K562 (cell line): ENCODE measurements at regions not wholly inside any gene's neighbourhood (a gene's known extent, or its start where the extent isn't known, plus 50 kb on each side); places are given as distances from the start of the nearest gene placed in this dataset.

Source experiments
- ATAC-seq: fragments of 200-7000 bp; cut with Tn5 transposase; 3 replicates; pipeline ENCODE4 v1.9.1; 2020; ENCODE audit warnings: moderate library complexity
- BruUV-seq: library from RNA; stranded (reverse); fragments of 400-500 nt; replicated peaks from 2 replicates; lab custom pipeline; 2021; lab: Mats Ljungman, UMichigan
- CTCF ChIA-PET: fragments of 300-600 bp; formaldehyde crosslinking; extraction: SDS; loops from one replicate; lab custom pipeline; 2021; ENCODE audit warnings: low intra/inter-chr PET ratio; lab: Yijun Ruan, JAX
- POLR2A ChIA-PET: fragments of 300-600, 350-650 bp; sonication (Branson Sonifier 250); formaldehyde crosslinking; extraction: SDS; loops from one replicate; lab custom pipeline; 2021; ENCODE audit warnings: antibody characterized with exemption, inconsistent platforms; lab: Yijun Ruan, JAX
- DNase-seq, 4 experiments: peaks; one replicate each; pipeline versions ENCODE4 v3.0.0 to v3.0.0-alpha.2; 2011 to 2018; ENCODE audit warnings: low spot score in 3 of 4, mixed read lengths in 3 of 4; ENCODE audit errors: extremely low read depth in 1 of 4
- FAIRE-seq: peaks from 2 replicates; lab custom pipeline; 2011; peaks lifted over from hg19 to GRCh38; lab: Jason Lieb, UNC
- H2AFZ ChIP-seq: 2 replicates; pipeline ENCODE4 v1.6.0; 2011; ENCODE audit warnings: low read depth, low read length, control low read depth, inconsistent platforms
- H3K27ac ChIP-seq: fragments of 200-600 bp; 3 replicates; pipeline ENCODE4 v1.8.0; 2011; ENCODE audit warnings: low read depth, mild to moderate bottlenecking, control low read depth, inconsistent platforms, low read length, moderate library complexity, mixed read lengths; ENCODE audit errors: extremely low read depth
- H3K27me3 ChIP-seq, 2 experiments: fragments of 300-600 bp in 1 of 2; 2 replicates in 1 of 2; 3 replicates in 1 of 2; pipeline versions ENCODE4 v1.6.0 to v1.8.0; 2011; ENCODE audit warnings: inconsistent platforms in 2 of 2, low read length in 2 of 2, mild to moderate bottlenecking in 1 of 2, mixed read lengths in 1 of 2, moderate library complexity in 1 of 2; ENCODE audit not compliant: control insufficient read depth in 2 of 2, insufficient read depth in 2 of 2
- H3K36me3 ChIP-seq: fragments of 300-600 bp; 3 replicates; pipeline ENCODE4 v1.8.0; 2011; ENCODE audit warnings: mild to moderate bottlenecking, low read length, inconsistent platforms; ENCODE audit not compliant: control insufficient read depth, insufficient read depth
- H3K4me1 ChIP-seq, 2 experiments: fragments of 200-600 bp in 1 of 2; replicated peaks in 1 of 2; 2 replicates in 1 of 2; 3 replicates in 1 of 2; pipeline versions ENCODE4 v1.5.1 to v1.8.0; 2011; ENCODE audit warnings: inconsistent platforms in 2 of 2, low read length in 2 of 2, mild to moderate bottlenecking in 1 of 2, mixed read lengths in 1 of 2, moderate library complexity in 1 of 2; ENCODE audit not compliant: control insufficient read depth in 2 of 2, insufficient read depth in 2 of 2
- H3K4me2 ChIP-seq: 2 replicates; pipeline ENCODE4 v1.6.1; 2011; ENCODE audit warnings: low read length, control low read depth, inconsistent platforms, mixed read lengths; ENCODE audit not compliant: insufficient read depth
- H3K4me3 ChIP-seq: fragments of 200-600 bp; sonication (generic), shearing (Covaris generic); 2 replicates; pipeline ENCODE4 v1.5.1; 2016; ENCODE audit warnings: control low read depth, inconsistent platforms
- H3K79me2 ChIP-seq: fragments of 200-600 bp; 3 replicates; pipeline ENCODE4 v1.8.0; 2011; ENCODE audit warnings: low read length, inconsistent platforms; ENCODE audit not compliant: control insufficient read depth, insufficient read depth
- H3K9ac ChIP-seq, 2 experiments: 2 replicates each; pipeline versions ENCODE4 v1.6.0 to v1.6.1; 2011; ENCODE audit warnings: low read depth in 2 of 2, low read length in 2 of 2, control low read depth in 1 of 2, inconsistent platforms in 1 of 2, mild to moderate bottlenecking in 1 of 2, mixed read lengths in 1 of 2; ENCODE audit not compliant: insufficient read depth in 1 of 2
- H3K9me1 ChIP-seq: one replicate; pipeline ENCODE4 v1.6.0; 2011; ENCODE audit warnings: inconsistent platforms, mild to moderate bottlenecking, low read length, moderate library complexity; ENCODE audit not compliant: control insufficient read depth, insufficient read depth
- H3K9me3 ChIP-seq: replicated peaks from 2 replicates; pipeline ENCODE4 v1.5.1; 2011; ENCODE audit warnings: low read depth, low read length, inconsistent platforms; ENCODE audit not compliant: control insufficient read depth, insufficient read depth
- H4K20me1 ChIP-seq: replicated peaks from 2 replicates; pipeline ENCODE4 v1.6.1; 2011; ENCODE audit warnings: low read length, inconsistent platforms, mixed read lengths; ENCODE audit not compliant: control insufficient read depth, insufficient read depth
- CHAMP1 ChIP-seq: fragments of 450-650 bp; IDR thresholded peaks from 2 replicates; pipeline ENCODE4 v1.6.1; 2016; ENCODE audit warnings: mild to moderate bottlenecking
- HMGN3 ChIP-seq: IDR thresholded peaks from 2 replicates; pipeline ENCODE4 v1.6.1; 2011; ENCODE audit warnings: borderline replicate concordance, low read depth, mild to moderate bottlenecking, mixed read lengths, low read length; ENCODE audit not compliant: insufficient read length; ENCODE audit errors: extremely low read depth
- RBM14 ChIP-seq: fragments of 200-400 bp; formaldehyde crosslinking; IDR thresholded peaks from 2 replicates; pipeline ENCODE4 v1.6.1; 2018; ENCODE audit warnings: low read depth, mild to moderate bottlenecking, low read length, moderate library complexity, borderline replicate concordance; ENCODE audit not compliant: insufficient read depth
- SMARCE1 ChIP-seq: fragments of 450-650 bp; IDR thresholded peaks from 2 replicates; pipeline ENCODE4 v1.7.1; 2016; ENCODE audit warnings: mild to moderate bottlenecking
- WGBS: fragments of 100-300 bp; shearing (Covaris generic); methylation state at CpG from one replicate; pipeline ENCODE4 v1.1.6; 2016; ENCODE audit warnings: low coverage, mixed read lengths; ENCODE audit not compliant: insufficient coverage; ENCODE audit errors: missing lambda C conversion rate; 5-methylcytosine and 5-hydroxymethylcytosine counted together
- in situ Hi-C: fragments of 300-500 bp; cut with MboI; formaldehyde crosslinking; loops from 4 replicates; pipeline ENCODE4 v1.15.0; 2018; ENCODE audit warnings: inconsistent platforms, mixed read lengths
- intact Hi-C: fragments of 100-400 bp; cut with micrococcal nuclease; formaldehyde crosslinking; loops from 2 replicates; pipeline ENCODE4 v1.14.2; 2022
- TF ChIP-seq, protein P1 (sequence below), 3 experiments: fragments of 200-800 bp in 1 of 3; fragments of 250-450 bp in 1 of 3; fragments of 450-650 bp in 1 of 3; sonication (Bioruptor Pico) in 1 of 3; sonication (Bioruptor generic) in 1 of 3; formaldehyde crosslinking in 1 of 3; IDR thresholded peaks; 2 replicates each; pipeline versions ENCODE4 v1.6.1 to v1.8.0; 2016 to 2022; ENCODE audit warnings: mild to moderate bottlenecking in 2 of 3, missing genetic modification characterization in 2 of 3, missing compliant biosample characterization in 1 of 3, moderate library complexity in 1 of 3

- no peak overlapping the region for H2AFZ ChIP-seq
- no peaks in the 10 kb centered on the region for H3K4me1 ChIP-seq
- H3K27me3 ChIP-seq, result peaks cover 11 to 24% of the 10 kb centered on the region in 2 experiments; a peak in 4 of 5 replicates
- ATAC-seq, result no peak
- ChIA-PET POLR2A (no interaction called here), CTCF (no interaction called here)
- H3K27ac ChIP-seq, result no peak overlapping the region
- H3K36me3 ChIP-seq, result no peaks in the 10 kb centered on the region
- H3K9me3 ChIP-seq, result no peaks in the 10 kb centered on the region
- no peak overlapping the region for H3K4me3 ChIP-seq
- no peaks in the 10 kb centered on the region for H4K20me1 ChIP-seq
- BruUV-seq, result no TSS peak
- no peak for FAIRE-seq
- TF ChIP-seq CHAMP1, result no peak
- TF ChIP-seq, protein P1, sequence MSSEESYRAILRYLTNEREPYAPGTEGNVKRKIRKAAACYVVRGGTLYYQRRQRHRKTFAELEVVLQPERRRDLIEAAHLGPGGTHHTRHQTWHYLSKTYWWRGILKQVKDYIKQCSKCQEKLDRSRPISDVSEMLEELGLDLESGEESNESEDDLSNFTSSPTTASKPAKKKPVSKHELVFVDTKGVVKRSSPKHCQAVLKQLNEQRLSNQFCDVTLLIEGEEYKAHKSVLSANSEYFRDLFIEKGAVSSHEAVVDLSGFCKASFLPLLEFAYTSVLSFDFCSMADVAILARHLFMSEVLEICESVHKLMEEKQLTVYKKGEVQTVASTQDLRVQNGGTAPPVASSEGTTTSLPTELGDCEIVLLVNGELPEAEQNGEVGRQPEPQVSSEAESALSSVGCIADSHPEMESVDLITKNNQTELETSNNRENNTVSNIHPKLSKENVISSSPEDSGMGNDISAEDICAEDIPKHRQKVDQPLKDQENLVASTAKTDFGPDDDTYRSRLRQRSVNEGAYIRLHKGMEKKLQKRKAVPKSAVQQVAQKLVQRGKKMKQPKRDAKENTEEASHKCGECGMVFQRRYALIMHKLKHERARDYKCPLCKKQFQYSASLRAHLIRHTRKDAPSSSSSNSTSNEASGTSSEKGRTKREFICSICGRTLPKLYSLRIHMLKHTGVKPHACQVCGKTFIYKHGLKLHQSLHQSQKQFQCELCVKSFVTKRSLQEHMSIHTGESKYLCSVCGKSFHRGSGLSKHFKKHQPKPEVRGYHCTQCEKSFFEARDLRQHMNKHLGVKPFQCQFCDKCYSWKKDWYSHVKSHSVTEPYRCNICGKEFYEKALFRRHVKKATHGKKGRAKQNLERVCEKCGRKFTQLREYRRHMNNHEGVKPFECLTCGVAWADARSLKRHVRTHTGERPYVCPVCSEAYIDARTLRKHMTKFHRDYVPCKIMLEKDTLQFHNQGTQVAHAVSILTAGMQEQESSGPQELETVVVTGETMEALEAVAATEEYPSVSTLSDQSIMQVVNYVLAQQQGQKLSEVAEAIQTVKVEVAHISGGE (CRISPR knock-in tag; IDR thresholded peaks at IDR 0.05), result no peak
- no peak for TF ChIP-seq RBM14
- TF ChIP-seq HMGN3, result no peak
- TF ChIP-seq SMARCE1, result no peak
- in situ Hi-C loops (no loop called here), intact Hi-C loops (no loop called here)
- H3K79me2 ChIP-seq, result no peaks in the 10 kb centered on the region
- H3K4me2 ChIP-seq, result no peak overlapping the region
- no peak for DNase-seq
- no peaks in the 10 kb centered on the region for H3K9me1 ChIP-seq
- no peak overlapping the region for H3K9ac ChIP-seq
- WGBS, result 0% methylated on average over 4 of the region's 4 CpGs
Measured at GRCh38 chr2:173663353-173663752, 301.8 kb downstream of the SP3 start.
